ENCODE measurements at regions not wholly inside any gene's neighbourhood (a gene's known extent, or its start where the extent isn't known, plus 50 kb on each side); places are given as distances from the start of the nearest gene placed in this dataset.

GRCh38 chr17:54282886-54283285 lies 460.2 kb downstream of the KIF2B start:
- TF ChIP-seq CTCF (IDR thresholded peaks at IDR 0.05) (no peak), POLR2A (IDR thresholded peaks at IDR 0.05) (no peak)

Data from heart left ventricle (tissue), 13 donors.